HepG2 (cell line): ENCODE measurements at regions not wholly inside any gene's neighbourhood (a gene's known extent, or its start where the extent isn't known, plus 50 kb on each side); places are given as distances from the start of the nearest gene placed in this dataset.

Experiments
- ATAC-seq: fragments of 200-7000 bp; cut with Tn5 transposase; 3 replicates; pipeline ENCODE4 v1.9.1; 2020; ENCODE audit warnings: mild to moderate bottlenecking, moderate library complexity
- BruUV-seq: library from RNA; stranded (reverse); fragments of 400-500 nt; replicated peaks from 2 replicates; lab custom pipeline; 2021; lab: Mats Ljungman, UMichigan
- CTCF ChIA-PET: fragments of 300-600 bp; formaldehyde crosslinking; extraction: SDS; loops from one replicate; lab custom pipeline; 2021; ENCODE audit warnings: low total read pairs, inconsistent platforms, low intra/inter-chr PET ratio; lab: Yijun Ruan, JAX
- POLR2A ChIA-PET: fragments of 350-600 bp; sonication (Branson Sonifier 250); formaldehyde crosslinking; loops from one replicate; lab custom pipeline; 2020; ENCODE audit warnings: antibody characterized with exemption, inconsistent platforms; lab: Yijun Ruan, JAX
- DNase-seq: peaks from one replicate; pipeline ENCODE4 v3.0.0-alpha.2; 2015; ENCODE audit warnings: low spot score
- FAIRE-seq: peaks from 3 replicates; lab custom pipeline; 2011; peaks lifted over from hg19 to GRCh38; lab: Jason Lieb, UNC
- H2AFZ ChIP-seq: one replicate; pipeline ENCODE4 v1.6.1; 2011; ENCODE audit warnings: low read length, inconsistent platforms
- H3K27ac ChIP-seq: fragments of 300-600 bp; 3 replicates; pipeline ENCODE4 v1.8.0; 2011; ENCODE audit warnings: mixed run types, mild to moderate bottlenecking, mixed read lengths, low read length, inconsistent platforms; ENCODE audit not compliant: insufficient read depth; ENCODE audit errors: extremely low read length
- H3K27me3 ChIP-seq, 2 experiments: fragments of 200-600 bp in 1 of 2; 2 replicates in 1 of 2; 3 replicates in 1 of 2; pipeline versions ENCODE4 v1.6.0 to v1.8.0; 2011; ENCODE audit warnings: low read length in 2 of 2, mild to moderate bottlenecking in 2 of 2, moderate library complexity in 2 of 2, inconsistent platforms in 1 of 2; ENCODE audit not compliant: insufficient read depth in 2 of 2, control insufficient read depth in 1 of 2
- H3K36me3 ChIP-seq, 2 experiments: fragments of 200-600 bp in 1 of 2; replicated peaks in 1 of 2; 2 replicates in 1 of 2; 3 replicates in 1 of 2; pipeline versions ENCODE4 v1.5.1 to v1.8.0; 2011; ENCODE audit warnings: low read length in 2 of 2, inconsistent platforms in 1 of 2; ENCODE audit not compliant: insufficient read depth in 2 of 2, control insufficient read depth in 1 of 2
- H3K4me1 ChIP-seq: 2 replicates; pipeline ENCODE4 v1.5.1; 2012; ENCODE audit warnings: low read length, inconsistent platforms; ENCODE audit not compliant: insufficient read depth
- H3K4me2 ChIP-seq: 2 replicates; pipeline ENCODE4 v1.6.0; 2011; ENCODE audit warnings: low read depth, low read length, inconsistent platforms
- H3K4me3 ChIP-seq, 3 experiments: fragments of 200-600 bp in 1 of 3; sonication (generic), shearing (Covaris generic) in 1 of 3; replicated peaks in 1 of 3; 2 replicates each; pipeline ENCODE4 v1.5.1; 2011 to 2016; ENCODE audit warnings: low read length in 3 of 3, inconsistent platforms in 2 of 3, low read depth in 2 of 3, mild to moderate bottlenecking in 2 of 3, control low read depth in 1 of 3, mixed read lengths in 1 of 3; ENCODE audit not compliant: insufficient read depth in 1 of 3
- H3K79me2 ChIP-seq: one replicate; pipeline ENCODE4 v1.6.1; 2011; ENCODE audit warnings: low read length, inconsistent platforms; ENCODE audit not compliant: insufficient read depth
- H3K9ac ChIP-seq: 2 replicates; pipeline ENCODE4 v1.6.0; 2011; ENCODE audit warnings: mild to moderate bottlenecking, low read depth, low read length, inconsistent platforms; ENCODE audit not compliant: insufficient read depth
- H3K9me3 ChIP-seq: 2 replicates; pipeline ENCODE4 v1.5.1; 2012; ENCODE audit warnings: mild to moderate bottlenecking, low read length
- H4K20me1 ChIP-seq: 2 replicates; pipeline ENCODE4 v1.6.0; 2011; ENCODE audit warnings: inconsistent platforms, mild to moderate bottlenecking, low read length, moderate library complexity; ENCODE audit not compliant: insufficient read depth
- ATF7 ChIP-seq, 2 experiments: fragments of 450-650 bp in 1 of 2; sonication (generic) in 1 of 2; formaldehyde crosslinking in 1 of 2; IDR thresholded peaks; 2 replicates each; pipeline versions ENCODE4 v1.4.0 to v1.6.1; 2016 to 2020; ENCODE audit warnings: antibody characterized with exemption in 1 of 2, mild to moderate bottlenecking in 1 of 2, missing genetic modification reagents in 1 of 2
- CREB1 ChIP-seq, 2 experiments: fragments of 450-650 bp in 1 of 2; IDR thresholded peaks; 2 replicates each; pipeline ENCODE4 v1.6.1; 2016 to 2017; ENCODE audit warnings: control low read depth in 1 of 2, mild to moderate bottlenecking in 1 of 2, missing compliant biosample characterization in 1 of 2, missing genetic modification characterization in 1 of 2
- MAFF ChIP-seq: IDR thresholded peaks from 2 replicates; pipeline ENCODE4 v1.6.1; 2011; ENCODE audit warnings: low read depth, low read length, improper control_type of control experiment
- MAFK ChIP-seq, 2 experiments: IDR thresholded peaks in 1 of 2; conservative IDR thresholded peaks in 1 of 2; 2 replicates each; pipeline ENCODE4 v1.6.1; 2011; ENCODE audit warnings: improper control_type of control experiment in 2 of 2, low read length in 2 of 2
- MEF2D ChIP-seq: sonication (generic); formaldehyde crosslinking; IDR thresholded peaks from 2 replicates; pipeline ENCODE4 v1.5.1; 2020; ENCODE audit warnings: mild to moderate bottlenecking, missing genetic modification reagents
- NFE2L2 ChIP-seq: fragments of 150-350 bp; IDR thresholded peaks from 2 replicates; pipeline ENCODE4 v1.6.1; 2014; ENCODE audit warnings: low read length
- RFXANK ChIP-seq: IDR thresholded peaks from 2 replicates; pipeline ENCODE4 v1.6.1; 2016
- SMARCC2 ChIP-seq: fragments of 450-650 bp; IDR thresholded peaks from 2 replicates; pipeline ENCODE4 v1.6.1; 2017; ENCODE audit warnings: antibody characterized with exemption, mild to moderate bottlenecking
- U2AF1 ChIP-seq: fragments of 200-400 bp; formaldehyde crosslinking; optimal IDR thresholded peaks from 2 replicates; pipeline ENCODE3; 2017; ENCODE audit warnings: mild to moderate bottlenecking, low read depth, low read length
- U2AF2 ChIP-seq: fragments of 200-400 bp; formaldehyde crosslinking; IDR thresholded peaks from 2 replicates; pipeline ENCODE4 v1.6.1; 2017; ENCODE audit warnings: low read depth, mild to moderate bottlenecking, low read length
- ZNF644 ChIP-seq: IDR thresholded peaks from 2 replicates; pipeline ENCODE4 v1.6.1; 2016; ENCODE audit warnings: low read depth
- WGBS: methylation state at CpG from one replicate; pipeline ENCODE4 v1.1.6; 2017; ENCODE audit warnings: low lambda C conversion rate; 5-methylcytosine and 5-hydroxymethylcytosine counted together
- in situ Hi-C: cut with HindIII; loops from 2 replicates; pipeline ENCODE4 v1.10.0; 2017; ENCODE audit warnings: low pct_unique_long_range_greater_than_20kb; ENCODE audit not compliant: extremely low pct_ligation_motif_present
- intact Hi-C: fragments of 100-400 bp; cut with micrococcal nuclease; formaldehyde crosslinking; loops from one replicate; pipeline ENCODE4 v1.10.0; 2022; ENCODE audit not compliant: unreplicated experiment
- TF ChIP-seq, protein P1 (sequence below): sonication (generic); formaldehyde crosslinking; IDR thresholded peaks from 2 replicates; pipeline ENCODE4 v1.4.0; 2020; ENCODE audit warnings: missing genetic modification reagents
- TF ChIP-seq, protein P2 (sequence below): IDR thresholded peaks from 2 replicates; pipeline ENCODE4 v1.6.1; 2016; ENCODE audit warnings: missing compliant biosample characterization, missing genetic modification reagents, borderline replicate concordance
- TF ChIP-seq, protein P3 (sequence below): IDR thresholded peaks from 2 replicates; pipeline ENCODE4 v1.6.1; 2016; ENCODE audit warnings: low read depth, borderline replicate concordance

DNA sequence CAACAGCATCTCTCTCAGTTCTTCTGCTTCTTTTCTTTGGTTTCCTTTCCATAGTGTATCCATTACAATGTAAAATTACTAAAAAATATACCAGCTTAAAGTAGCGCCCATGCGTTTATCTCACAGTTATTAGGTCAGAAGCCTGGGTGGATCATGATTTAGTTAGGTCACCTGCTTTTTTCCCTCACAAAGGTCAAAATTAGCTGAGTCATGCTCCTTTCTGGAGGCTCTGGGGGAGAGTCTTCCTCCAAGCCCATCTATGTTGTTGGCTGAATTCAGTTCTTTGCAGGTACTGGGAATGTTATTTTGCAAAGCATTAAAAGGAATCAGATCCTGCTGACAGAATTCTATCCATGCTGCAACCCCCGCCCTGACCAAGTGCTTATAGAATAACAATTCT lies 101.6 kb upstream of the TMEM132C start:
- in situ Hi-C loops: no loop called here
- H3K4me1 ChIP-seq: no peaks in the 10 kb centered on the region
- intact Hi-C loops: no loop called here
- DNase-seq: no peak
- H3K36me3 ChIP-seq: no peaks in the 10 kb centered on the region
- H3K4me3 ChIP-seq: no peak overlapping the region
- ATAC-seq: no peak
- no peaks in the 10 kb centered on the region; a peak in 1 of 5 replicates for H3K27me3 ChIP-seq
- H2AFZ ChIP-seq: no peak overlapping the region
- no peak overlapping the region for H3K27ac ChIP-seq
- POLR2A ChIA-PET: no interaction called here
- no peak overlapping the region for H3K4me2 ChIP-seq
- TF ChIP-seq U2AF1 (no peak), MAFF (peak; percentile 45; the same call in 1 of the 2 replicates), MAFK (conservative IDR thresholded peaks at IDR 0.05 in 1 of 2, IDR thresholded peaks at IDR 0.05 in 1 of 2; ENCODE audit: low read length in 2 of 2) (peak; percentile 52 to 71), NFE2L2 (peak; percentile 88), MEF2D (no peak)
- TF ChIP-seq, protein P1, sequence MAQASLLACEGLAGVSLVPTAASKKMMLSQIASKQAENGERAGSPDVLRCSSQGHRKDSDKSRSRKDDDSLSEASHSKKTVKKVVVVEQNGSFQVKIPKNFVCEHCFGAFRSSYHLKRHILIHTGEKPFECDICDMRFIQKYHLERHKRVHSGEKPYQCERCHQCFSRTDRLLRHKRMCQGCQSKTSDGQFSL (CRISPR knock-in tag): no peak
- TF ChIP-seq, protein P2, sequence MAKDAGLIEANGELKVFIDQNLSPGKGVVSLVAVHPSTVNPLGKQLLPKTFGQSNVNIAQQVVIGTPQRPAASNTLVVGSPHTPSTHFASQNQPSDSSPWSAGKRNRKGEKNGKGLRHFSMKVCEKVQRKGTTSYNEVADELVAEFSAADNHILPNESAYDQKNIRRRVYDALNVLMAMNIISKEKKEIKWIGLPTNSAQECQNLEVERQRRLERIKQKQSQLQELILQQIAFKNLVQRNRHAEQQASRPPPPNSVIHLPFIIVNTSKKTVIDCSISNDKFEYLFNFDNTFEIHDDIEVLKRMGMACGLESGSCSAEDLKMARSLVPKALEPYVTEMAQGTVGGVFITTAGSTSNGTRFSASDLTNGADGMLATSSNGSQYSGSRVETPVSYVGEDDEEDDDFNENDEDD: no peak
- WGBS: 62% methylated on average over 3 of the region's 3 CpGs
- FAIRE-seq: no peak
- H4K20me1 ChIP-seq: no peaks in the 10 kb centered on the region
- no peak overlapping the region for H3K9ac ChIP-seq
- peaks cover 11% of the 10 kb centered on the region; the same call in 1 of the 2 replicates for H3K9me3 ChIP-seq
- H3K79me2 ChIP-seq: no peaks in the 10 kb centered on the region
- no TSS peak for BruUV-seq
- CTCF ChIA-PET: no interaction called here

DNA sequence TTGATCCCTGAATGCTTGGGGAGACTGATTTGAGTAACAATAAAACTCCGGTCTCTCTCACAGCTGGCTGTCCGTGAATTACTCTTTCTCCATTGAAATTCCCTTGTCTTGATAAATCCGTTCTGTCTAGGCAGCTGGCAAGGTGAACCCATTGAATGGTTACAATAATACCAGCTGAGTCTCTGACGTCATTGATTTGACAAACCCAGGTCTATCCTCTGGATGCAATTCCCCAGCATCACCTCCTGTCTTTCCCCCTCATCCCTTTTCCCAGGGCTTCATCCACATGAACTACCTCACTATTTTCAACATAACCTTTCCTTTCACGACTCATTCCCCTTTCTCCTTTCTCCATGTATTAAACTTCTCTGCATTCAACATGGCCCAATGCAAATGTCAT lies 98.7 kb upstream of the TMEM132C start:
- POLR2A ChIA-PET: no interaction called here

More for the DNA sequence above, 98.7 kb upstream of the TMEM132C start:
- no peak for DNase-seq
- Histone ChIP-seq H3K36me3 (no peaks in the 10 kb centered on the region), H3K27ac (no peak overlapping the region), H3K4me1 (no peaks in the 10 kb centered on the region), H3K4me3 (no peak overlapping the region), H2AFZ (no peak overlapping the region), H3K4me2 (no peak overlapping the region), H3K9ac (no peak overlapping the region), H3K79me2 (no peaks in the 10 kb centered on the region), H3K9me3 (peaks cover 11% of the 10 kb centered on the region; the same call in 1 of the 2 replicates), H3K27me3 (no peaks in the 10 kb centered on the region), H4K20me1 (no peaks in the 10 kb centered on the region)
- FAIRE-seq: no peak
- intact Hi-C loops: no loop called here
- WGBS: 0% methylated on average over 5 of the region's 5 CpGs
- in situ Hi-C loops: no loop called here
- TF ChIP-seq SMARCC2: no peak
- no peak for TF ChIP-seq RFXANK (CRISPR knock-in tag)
- TF ChIP-seq, protein P3, sequence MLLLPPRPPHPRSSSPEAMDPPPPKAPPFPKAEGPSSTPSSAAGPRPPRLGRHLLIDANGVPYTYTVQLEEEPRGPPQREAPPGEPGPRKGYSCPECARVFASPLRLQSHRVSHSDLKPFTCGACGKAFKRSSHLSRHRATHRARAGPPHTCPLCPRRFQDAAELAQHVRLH: no peak
- TF ChIP-seq CREB1 (IDR thresholded peaks at IDR 0.05): peak; percentile 95
- TF ChIP-seq CREB1 (CRISPR knock-in tag; IDR thresholded peaks at IDR 0.05): no peak
- TF ChIP-seq ZNF644: no peak
- TF ChIP-seq U2AF2: no peak
- peak; percentile 95 for TF ChIP-seq ATF7 (IDR thresholded peaks at IDR 0.05)
- no peak for TF ChIP-seq ATF7 (CRISPR knock-in tag; IDR thresholded peaks at IDR 0.05)
- CTCF ChIA-PET: no interaction called here
- BruUV-seq: no TSS peak
- ATAC-seq: no peak
